GM19351 (cell line): ENCODE measurements at regions not wholly inside any gene's neighbourhood (a gene's known extent, or its start where the extent isn't known, plus 50 kb on each side); places are given as distances from the start of the nearest gene placed in this dataset.

Experiments
- ATAC-seq: cut with Tn5 transposase; IDR thresholded peaks from one replicate; pipeline ENCODE4 v1.9.1; 2021; ENCODE audit warnings: mild to moderate bottlenecking, moderate library complexity; ENCODE audit not compliant: unreplicated experiment

GRCh38 chr4:124535003-124535402, 177.5 kb downstream of the ANKRD50 start:
- ATAC-seq = no peak

- no peak for ATAC-seq
These were observed 175.6 kb downstream of the ANKRD50 start for GRCh38 chr4:124536946-124537345.

GRCh38 chr4:124537971-124538370, 174.6 kb downstream of the ANKRD50 start:
- ATAC-seq = no peak

GRCh38 chr4:124540014-124540413, 172.5 kb downstream of the ANKRD50 start:
- ATAC-seq = no peak

- no peak for ATAC-seq
These were observed 170.7 kb downstream of the ANKRD50 start for GRCh38 chr4:124541652-124542420.

GRCh38 chr4:124555959-124556358, 156.6 kb downstream of the ANKRD50 start:
- ATAC-seq = no peak

GRCh38 chr4:124564121-124564520, 148.4 kb downstream of the ANKRD50 start:
- ATAC-seq = no peak

GRCh38 chr4:124565371-124565770, 147.2 kb downstream of the ANKRD50 start:
- no peak for ATAC-seq

- no peak for ATAC-seq
These were observed 146.5 kb downstream of the ANKRD50 start for GRCh38 chr4:124566030-124566429.

- ATAC-seq = no peak
These were observed 139.5 kb downstream of the ANKRD50 start for GRCh38 chr4:124573056-124573455.

- no peak for ATAC-seq
These were observed 132.6 kb downstream of the ANKRD50 start for GRCh38 chr4:124579896-124580295.

GRCh38 chr4:124583797-124584196, 128.7 kb downstream of the ANKRD50 start:
- ATAC-seq = no peak

GRCh38 chr4:124589786-124590185, 122.7 kb downstream of the ANKRD50 start:
- no peak for ATAC-seq

- ATAC-seq = no peak
These were observed 122.1 kb downstream of the ANKRD50 start for GRCh38 chr4:124590480-124590879.

GRCh38 chr4:124591637-124592036, 120.9 kb downstream of the ANKRD50 start:
- ATAC-seq = no peak

- no peak for ATAC-seq
These were observed 119.0 kb downstream of the ANKRD50 start for GRCh38 chr4:124593494-124593893.

GRCh38 chr4:124594945-124595344, 117.6 kb downstream of the ANKRD50 start:
- ATAC-seq = no peak

- no peak for ATAC-seq
These were observed 115.7 kb downstream of the ANKRD50 start for GRCh38 chr4:124596816-124597215.

- ATAC-seq = no peak
These were observed 102.3 kb downstream of the ANKRD50 start for GRCh38 chr4:124610211-124610610.
